Glutamatergic neuron (in vitro differentiated cells): ENCODE measurements at regions not wholly inside any gene's neighbourhood (a gene's known extent, or its start where the extent isn't known, plus 50 kb on each side); places are given as distances from the start of the nearest gene placed in this dataset.
"Not testable (repeated sequence)": the region's sequence is repeated elsewhere in the genome, so short reads cannot be mapped to it uniquely, and the experiment has no call there.

ENCODE experiments used
- DNase-seq: peaks from one replicate; pipeline ENCODE4 v3.0.0; 2022
- H3K27ac Mint-ChIP-seq: one replicate; pipeline ENCODE4 v1.8.0; 2020; ENCODE audit warnings: mild to moderate bottlenecking, mixed read lengths, inconsistent platforms; ENCODE audit not compliant: unreplicated experiment
- H3K27me3 Mint-ChIP-seq: one replicate; pipeline ENCODE4 v1.8.0; 2020; ENCODE audit warnings: mild to moderate bottlenecking, moderate library complexity, mixed read lengths, inconsistent platforms; ENCODE audit not compliant: unreplicated experiment
- H3K36me3 Mint-ChIP-seq: one replicate; pipeline ENCODE4 v1.8.0; 2020; ENCODE audit warnings: mild to moderate bottlenecking, mixed read lengths, inconsistent platforms; ENCODE audit not compliant: unreplicated experiment
- H3K4me1 Mint-ChIP-seq: one replicate; pipeline ENCODE4 v1.8.0; 2020; ENCODE audit warnings: mild to moderate bottlenecking, low read depth, mixed read lengths, inconsistent platforms; ENCODE audit not compliant: unreplicated experiment
- H3K4me3 Mint-ChIP-seq: one replicate; pipeline ENCODE4 v1.8.0; 2020; ENCODE audit warnings: mild to moderate bottlenecking, mixed read lengths, inconsistent platforms; ENCODE audit not compliant: unreplicated experiment
- H3K9me3 Mint-ChIP-seq: one replicate; pipeline ENCODE4 v1.8.0; 2020; ENCODE audit warnings: mild to moderate bottlenecking, moderate library complexity, mixed read lengths, inconsistent platforms; ENCODE audit not compliant: unreplicated experiment
- TF ChIP-seq, protein P1 (sequence below): fragments of 200-600 bp; sonication (generic); IDR thresholded peaks from one replicate; pipeline ENCODE4 v1.5.0; 2021; ENCODE audit not compliant: partially characterized antibody, unreplicated experiment

DNA sequence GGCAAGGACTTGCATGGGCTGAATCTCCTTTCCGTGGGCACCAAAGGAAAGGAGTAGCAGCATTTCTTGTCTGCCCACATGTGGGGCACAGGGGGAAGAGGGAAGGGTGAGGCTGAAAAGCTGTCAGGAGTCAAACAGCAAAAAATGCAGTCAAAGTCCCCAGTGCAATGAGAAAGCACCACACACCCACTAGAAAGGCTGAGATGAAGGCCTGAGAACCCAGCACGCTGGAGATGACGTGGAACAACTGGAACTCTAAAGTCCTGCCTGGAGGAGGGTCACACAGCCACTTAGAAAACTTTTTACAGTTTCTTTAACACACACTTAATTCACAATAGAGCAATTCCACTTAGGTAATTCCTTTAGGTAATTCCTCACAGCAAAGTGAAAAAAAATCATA is 94.6 kb upstream of the IGFBPL1 start:
- Mint-ChIP-seq H3K9me3 (no peaks in the 10 kb centered on the region), H3K36me3 (no peaks in the 10 kb centered on the region), H3K27ac (no peak overlapping the region), H3K27me3 (no peaks in the 10 kb centered on the region), H3K4me3 (no peak overlapping the region), H3K4me1 (no peaks in the 10 kb centered on the region)
- TF ChIP-seq, protein P1, sequence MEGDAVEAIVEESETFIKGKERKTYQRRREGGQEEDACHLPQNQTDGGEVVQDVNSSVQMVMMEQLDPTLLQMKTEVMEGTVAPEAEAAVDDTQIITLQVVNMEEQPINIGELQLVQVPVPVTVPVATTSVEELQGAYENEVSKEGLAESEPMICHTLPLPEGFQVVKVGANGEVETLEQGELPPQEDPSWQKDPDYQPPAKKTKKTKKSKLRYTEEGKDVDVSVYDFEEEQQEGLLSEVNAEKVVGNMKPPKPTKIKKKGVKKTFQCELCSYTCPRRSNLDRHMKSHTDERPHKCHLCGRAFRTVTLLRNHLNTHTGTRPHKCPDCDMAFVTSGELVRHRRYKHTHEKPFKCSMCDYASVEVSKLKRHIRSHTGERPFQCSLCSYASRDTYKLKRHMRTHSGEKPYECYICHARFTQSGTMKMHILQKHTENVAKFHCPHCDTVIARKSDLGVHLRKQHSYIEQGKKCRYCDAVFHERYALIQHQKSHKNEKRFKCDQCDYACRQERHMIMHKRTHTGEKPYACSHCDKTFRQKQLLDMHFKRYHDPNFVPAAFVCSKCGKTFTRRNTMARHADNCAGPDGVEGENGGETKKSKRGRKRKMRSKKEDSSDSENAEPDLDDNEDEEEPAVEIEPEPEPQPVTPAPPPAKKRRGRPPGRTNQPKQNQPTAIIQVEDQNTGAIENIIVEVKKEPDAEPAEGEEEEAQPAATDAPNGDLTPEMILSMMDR, result no peak
- no peak for DNase-seq

GRCh38 chr9:38516273-38516672 is 92.0 kb upstream of the IGFBPL1 start:
- H3K4me1 Mint-ChIP-seq, DNase-seq, H3K36me3 Mint-ChIP-seq, H3K27me3 Mint-ChIP-seq, H3K27ac Mint-ChIP-seq, H3K4me3 Mint-ChIP-seq, H3K9me3 Mint-ChIP-seq: not testable (repeated sequence)

DNA sequence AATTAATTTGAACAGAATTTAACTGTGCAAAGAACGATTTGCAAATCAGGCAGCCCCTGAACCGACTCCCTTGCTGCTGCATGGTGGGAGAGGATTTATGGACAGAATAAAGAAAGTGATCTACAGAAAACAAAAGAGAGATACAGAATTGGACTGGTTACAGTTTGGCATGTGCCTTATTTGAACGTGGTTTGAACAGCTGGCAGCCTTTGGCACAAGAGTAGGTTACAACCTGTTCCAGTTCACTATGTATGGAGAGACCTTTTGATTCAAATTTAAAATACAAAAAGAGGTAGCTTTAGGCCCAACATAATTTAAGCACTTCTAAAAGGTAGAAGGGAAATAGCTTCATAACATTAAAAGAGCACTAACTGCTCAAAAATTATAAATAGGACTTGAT is 90.8 kb upstream of the IGFBPL1 start:
- not testable (repeated sequence) for H3K9me3 Mint-ChIP-seq, H3K27ac Mint-ChIP-seq, H3K4me1 Mint-ChIP-seq

DNA sequence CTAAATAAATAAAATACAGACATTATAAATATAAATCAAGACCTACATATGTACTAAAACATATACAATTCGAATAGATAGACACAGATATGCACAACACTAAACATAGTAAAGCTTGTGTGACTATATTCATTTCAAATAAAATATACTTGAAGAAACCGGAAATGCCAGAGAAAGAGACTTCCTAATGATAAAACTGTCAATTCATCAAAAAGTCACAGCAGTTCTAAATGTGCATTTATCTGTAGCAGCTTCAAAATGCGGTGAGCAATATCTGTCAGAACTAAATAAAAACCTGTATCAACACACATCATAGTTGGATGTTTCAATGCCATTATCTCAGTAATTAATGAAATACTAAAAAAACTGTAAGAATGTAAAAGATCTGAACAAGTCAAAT is 86.1 kb upstream of the IGFBPL1 start:
- not testable (repeated sequence) for H3K4me1 Mint-ChIP-seq, H3K27ac Mint-ChIP-seq, H3K4me3 Mint-ChIP-seq, DNase-seq, H3K9me3 Mint-ChIP-seq, H3K36me3 Mint-ChIP-seq, H3K27me3 Mint-ChIP-seq

More for the DNA sequence above, 90.8 kb upstream of the IGFBPL1 start:
- DNase-seq, H3K36me3 Mint-ChIP-seq, H3K4me3 Mint-ChIP-seq, H3K27me3 Mint-ChIP-seq: not testable (repeated sequence)

GRCh38 chr9:38507587-38507986 is 83.3 kb upstream of the IGFBPL1 start:
- no peak for DNase-seq
- H3K4me1 Mint-ChIP-seq, result no peaks in the 10 kb centered on the region
- H3K4me3 Mint-ChIP-seq, result no peak overlapping the region
- no peaks in the 10 kb centered on the region for H3K36me3 Mint-ChIP-seq
- H3K27ac Mint-ChIP-seq, result no peak overlapping the region
- no peaks in the 10 kb centered on the region for H3K9me3 Mint-ChIP-seq
- H3K27me3 Mint-ChIP-seq, result no peaks in the 10 kb centered on the region
- TF ChIP-seq, protein P1, result no peak

- H3K9me3 Mint-ChIP-seq, DNase-seq, H3K27ac Mint-ChIP-seq, H3K4me1 Mint-ChIP-seq, H3K36me3 Mint-ChIP-seq, H3K27me3 Mint-ChIP-seq, H3K4me3 Mint-ChIP-seq: not testable (repeated sequence)
These were observed 75.9 kb upstream of the IGFBPL1 start for GRCh38 chr9:38500171-38500570.

DNA sequence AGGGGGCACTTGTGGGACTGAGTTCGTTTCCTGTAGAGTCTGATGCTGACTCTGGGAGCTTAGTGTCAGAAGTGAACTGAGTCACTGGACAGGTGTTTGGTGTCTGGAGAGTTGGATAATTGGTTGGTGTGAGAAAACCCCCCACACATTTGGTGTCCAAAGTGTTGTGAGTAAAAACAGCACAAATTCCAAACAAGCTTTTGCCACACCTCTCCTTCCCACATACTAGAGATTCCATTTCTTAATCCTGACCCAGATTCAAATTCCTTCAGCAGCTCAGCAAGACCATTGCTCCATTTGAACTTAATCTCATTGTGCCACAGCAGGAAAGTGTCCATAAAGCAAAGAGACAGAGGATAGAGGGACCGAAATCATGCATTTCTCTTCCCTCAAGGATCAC is 74.3 kb upstream of the IGFBPL1 start:
- not testable (repeated sequence) for H3K27me3 Mint-ChIP-seq, DNase-seq, H3K9me3 Mint-ChIP-seq, H3K27ac Mint-ChIP-seq, H3K4me1 Mint-ChIP-seq, H3K4me3 Mint-ChIP-seq, H3K36me3 Mint-ChIP-seq

DNA sequence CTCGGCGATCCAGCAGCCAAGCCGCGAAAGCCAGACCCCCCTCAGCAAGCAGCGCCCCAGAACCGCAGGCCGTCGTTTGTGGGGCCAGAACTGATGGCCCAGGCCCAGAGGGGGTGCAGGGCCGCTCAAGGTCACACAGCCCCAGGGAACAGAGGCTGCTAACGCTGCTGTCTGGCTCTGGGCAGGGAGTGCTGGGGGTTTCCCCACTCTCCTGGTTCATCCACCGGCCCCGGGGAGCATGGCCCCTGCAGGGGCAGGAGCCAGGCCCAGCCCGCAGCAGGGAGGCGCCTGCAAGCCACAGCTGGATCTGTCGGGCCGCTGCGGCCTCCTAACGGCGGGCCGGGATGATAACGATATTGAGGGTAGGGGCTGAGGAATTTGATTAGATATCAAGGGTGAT is 64.8 kb upstream of the IGFBPL1 start:
- H3K27ac Mint-ChIP-seq, result no peak overlapping the region
- H3K36me3 Mint-ChIP-seq, result peaks cover 5% of the 10 kb centered on the region
- no peak for DNase-seq
- H3K4me1 Mint-ChIP-seq, result no peaks in the 10 kb centered on the region
- H3K9me3 Mint-ChIP-seq, result no peaks in the 10 kb centered on the region
- TF ChIP-seq, protein P1, result no peak
- peaks cover 10% of the 10 kb centered on the region for H3K27me3 Mint-ChIP-seq
- H3K4me3 Mint-ChIP-seq, result no peak overlapping the region
